ENCODE measurements at regions not wholly inside any gene's neighbourhood (a gene's known extent, or its start where the extent isn't known, plus 50 kb on each side); places are given as distances from the start of the nearest gene placed in this dataset.

GRCh38 chr18:66150650-66151049, 399.8 kb downstream of the CDH7 start:
- no peak overlapping the region for H3K9ac ChIP-seq (ENCODE audit: insufficient read depth, low read depth, low read length)
- no peak for ATAC-seq
- 3% methylated on average over 1 of the region's 1 CpG for WGBS (ENCODE audit: low lambda C conversion rate)

More at GRCh38 chr18:66150650-66151049, 399.8 kb downstream of the CDH7 start:
- DNase-seq (ENCODE audit: low spot score) (no peak), FAIRE-seq (no peak)
- H3K79me2 ChIP-seq (ENCODE audit: insufficient read depth, low read length), result no peaks in the 10 kb centered on the region
- no peaks in the 10 kb centered on the region for H3K27me3 ChIP-seq (ENCODE audit: control insufficient read depth in 1 of 2, insufficient read depth in 2 of 2, low read length in 2 of 2)
- no TSS peak for BruUV-seq (replicated peaks)
- no peaks in the 10 kb centered on the region for H3K36me3 ChIP-seq (replicated peaks in 1 of 2; ENCODE audit: control insufficient read depth in 1 of 2, insufficient read depth in 2 of 2, low read length in 2 of 2)
- intact Hi-C loops (cut with micrococcal nuclease; ENCODE audit: unreplicated experiment), result no loop called here
- H4K20me1 ChIP-seq (ENCODE audit: insufficient read depth, low read length), result no peaks in the 10 kb centered on the region
- no peak overlapping the region for H2AFZ ChIP-seq (ENCODE audit: low read length)
- no peak overlapping the region for H3K27ac ChIP-seq (ENCODE audit: extremely low read length, insufficient read depth, low read length)
- no peak overlapping the region for H3K4me2 ChIP-seq (ENCODE audit: low read depth, low read length)
- H3K4me3 ChIP-seq (replicated peaks in 1 of 3; ENCODE audit: insufficient read depth in 1 of 3, low read depth in 2 of 3, low read length in 3 of 3), result no peak overlapping the region
- ChIA-PET POLR2A (no interaction called here), CTCF (ENCODE audit: low intra/inter-chr PET ratio, low total read pairs) (no interaction called here)
- H3K9me3 ChIP-seq (ENCODE audit: low read length), result no peaks in the 10 kb centered on the region
- H3K4me1 ChIP-seq (ENCODE audit: insufficient read depth, low read length), result no peaks in the 10 kb centered on the region
- in situ Hi-C loops (cut with HindIII; ENCODE audit: extremely low pct_ligation_motif_present, low pct_unique_long_range_greater_than_20kb), result no loop called here
- TF ChIP-seq ZFP91 (CRISPR knock-in tag; IDR thresholded peaks at IDR 0.05; ENCODE audit: borderline replicate concordance), result no peak
- TF ChIP-seq NFAT5 (CRISPR knock-in tag; IDR thresholded peaks at IDR 0.05), result no peak
- TF ChIP-seq POLR2G (IDR thresholded peaks at IDR 0.05; ENCODE audit: low read depth, low read length), result no peak
